ENCODE measurements at regions not wholly inside any gene's neighbourhood (a gene's known extent, or its start where the extent isn't known, plus 50 kb on each side); places are given as distances from the start of the nearest gene placed in this dataset.
A peak's percentile ranks its signal among the peaks of the same experiment; 100 is the strongest.

GRCh38 chr9:4366591-4367330 lies 66.9 kb upstream of the GLIS3 start (continued):
- TF ChIP-seq, protein P1, sequence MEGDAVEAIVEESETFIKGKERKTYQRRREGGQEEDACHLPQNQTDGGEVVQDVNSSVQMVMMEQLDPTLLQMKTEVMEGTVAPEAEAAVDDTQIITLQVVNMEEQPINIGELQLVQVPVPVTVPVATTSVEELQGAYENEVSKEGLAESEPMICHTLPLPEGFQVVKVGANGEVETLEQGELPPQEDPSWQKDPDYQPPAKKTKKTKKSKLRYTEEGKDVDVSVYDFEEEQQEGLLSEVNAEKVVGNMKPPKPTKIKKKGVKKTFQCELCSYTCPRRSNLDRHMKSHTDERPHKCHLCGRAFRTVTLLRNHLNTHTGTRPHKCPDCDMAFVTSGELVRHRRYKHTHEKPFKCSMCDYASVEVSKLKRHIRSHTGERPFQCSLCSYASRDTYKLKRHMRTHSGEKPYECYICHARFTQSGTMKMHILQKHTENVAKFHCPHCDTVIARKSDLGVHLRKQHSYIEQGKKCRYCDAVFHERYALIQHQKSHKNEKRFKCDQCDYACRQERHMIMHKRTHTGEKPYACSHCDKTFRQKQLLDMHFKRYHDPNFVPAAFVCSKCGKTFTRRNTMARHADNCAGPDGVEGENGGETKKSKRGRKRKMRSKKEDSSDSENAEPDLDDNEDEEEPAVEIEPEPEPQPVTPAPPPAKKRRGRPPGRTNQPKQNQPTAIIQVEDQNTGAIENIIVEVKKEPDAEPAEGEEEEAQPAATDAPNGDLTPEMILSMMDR (CRISPR knock-in tag; IDR thresholded peaks at IDR 0.05): peak; percentile 71
- TF ChIP-seq, protein P2, sequence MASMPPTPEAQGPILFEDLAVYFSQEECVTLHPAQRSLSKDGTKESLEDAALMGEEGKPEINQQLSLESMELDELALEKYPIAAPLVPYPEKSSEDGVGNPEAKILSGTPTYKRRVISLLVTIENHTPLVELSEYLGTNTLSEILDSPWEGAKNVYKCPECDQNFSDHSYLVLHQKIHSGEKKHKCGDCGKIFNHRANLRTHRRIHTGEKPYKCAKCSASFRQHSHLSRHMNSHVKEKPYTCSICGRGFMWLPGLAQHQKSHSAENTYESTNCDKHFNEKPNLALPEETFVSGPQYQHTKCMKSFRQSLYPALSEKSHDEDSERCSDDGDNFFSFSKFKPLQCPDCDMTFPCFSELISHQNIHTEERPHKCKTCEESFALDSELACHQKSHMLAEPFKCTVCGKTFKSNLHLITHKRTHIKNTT (CRISPR knock-in tag; IDR thresholded peaks at IDR 0.05): no peak
- TF ChIP-seq HOXA3 (CRISPR knock-in tag; IDR thresholded peaks at IDR 0.05): no peak
- TF ChIP-seq ZNF644 (CRISPR knock-in tag; IDR thresholded peaks at IDR 0.05; ENCODE audit: low read depth): peak; percentile 97
- peak; percentile 77 for TF ChIP-seq STAG1 (CRISPR knock-in tag; IDR thresholded peaks at IDR 0.05)
- peak; percentile 53; the same call in 1 of the 2 replicates for TF ChIP-seq EHMT2 (IDR thresholded peaks at IDR 0.05; ENCODE audit: borderline replicate concordance, low read depth, low read length)
- 0 out of 4 replicates have a peak, but pooled peaks of 1 of the 2 experiments have one; percentile 14 for TF ChIP-seq EP300 (IDR thresholded peaks at IDR 0.05; ENCODE audit: low read depth in 2 of 2, low read length in 2 of 2)
- TF ChIP-seq EP300 (CRISPR knock-in tag; IDR thresholded peaks at IDR 0.05; ENCODE audit: borderline replicate concordance): no peak

DNA sequence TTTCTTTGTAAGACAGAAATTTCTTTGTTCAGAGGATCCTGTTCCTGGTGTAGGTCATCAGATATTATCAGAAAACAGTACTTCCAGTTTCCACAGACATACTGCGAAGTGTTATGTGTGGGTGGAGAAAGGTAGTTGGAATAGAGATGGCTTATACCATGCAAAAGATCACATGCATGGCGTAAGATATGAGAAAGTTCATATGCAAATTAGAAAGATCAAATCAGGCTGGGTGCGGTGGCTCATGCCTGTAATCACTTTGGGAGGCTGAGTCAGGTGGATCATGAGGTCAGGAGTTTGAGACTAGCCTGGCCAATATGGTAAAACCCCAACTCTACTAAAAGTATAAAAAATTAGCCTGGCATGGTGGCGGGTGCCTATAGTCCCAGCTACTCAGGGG lies 65.2 kb upstream of the GLIS3 start:
- intact Hi-C loops (cut with micrococcal nuclease; ENCODE audit: unreplicated experiment) (loop anchor here (5.0 kb wide), 1 partner anchor 288 kb away; no protein-coding TSS in a partner anchor), in situ Hi-C loops (cut with HindIII; ENCODE audit: extremely low pct_ligation_motif_present, low pct_unique_long_range_greater_than_20kb) (no loop called here)
- Histone ChIP-seq H3K27me3 (ENCODE audit: control insufficient read depth in 1 of 2, insufficient read depth in 2 of 2, low read length in 2 of 2) (no peaks in the 10 kb centered on the region), H4K20me1 (ENCODE audit: insufficient read depth, low read length) (no peaks in the 10 kb centered on the region), H3K4me1 (ENCODE audit: insufficient read depth, low read length) (no peaks in the 10 kb centered on the region), H3K9me3 (ENCODE audit: low read length) (no peaks in the 10 kb centered on the region), H3K36me3 (replicated peaks in 1 of 2; ENCODE audit: control insufficient read depth in 1 of 2, insufficient read depth in 2 of 2, low read length in 2 of 2) (no peaks in the 10 kb centered on the region), H3K79me2 (ENCODE audit: insufficient read depth, low read length) (no peaks in the 10 kb centered on the region), H3K4me2 (ENCODE audit: low read depth, low read length) (no peak overlapping the region), H3K27ac (ENCODE audit: extremely low read length, insufficient read depth, low read length) (no peak overlapping the region), H3K4me3 (replicated peaks in 1 of 3; ENCODE audit: insufficient read depth in 1 of 3, low read depth in 2 of 3, low read length in 3 of 3) (no peak overlapping the region), H2AFZ (ENCODE audit: low read length) (no peak overlapping the region), H3K9ac (ENCODE audit: insufficient read depth, low read depth, low read length) (no peak overlapping the region)
- WGBS (ENCODE audit: low lambda C conversion rate): 46% methylated on average over 4 of the region's 4 CpGs
- POLR2A ChIA-PET: no interaction called here
- no peak for ATAC-seq
- CTCF ChIA-PET (ENCODE audit: low intra/inter-chr PET ratio, low total read pairs): no interaction called here
- no peak for FAIRE-seq
- no peak for DNase-seq (ENCODE audit: low spot score)
- no TSS peak for BruUV-seq (replicated peaks)
- TF ChIP-seq YEATS2 (CRISPR knock-in tag; IDR thresholded peaks at IDR 0.05; ENCODE audit: borderline replicate concordance) (no peak), ZNF615 (CRISPR knock-in tag; IDR thresholded peaks at IDR 0.05; ENCODE audit: borderline replicate concordance) (no peak), HMGXB3 (CRISPR knock-in tag; IDR thresholded peaks at IDR 0.05; ENCODE audit: borderline replicate concordance) (no peak), CREB1 (IDR thresholded peaks at IDR 0.05) (no peak), CREB1 (CRISPR knock-in tag; IDR thresholded peaks at IDR 0.05) (no peak), NCOA2 (CRISPR knock-in tag; IDR thresholded peaks at IDR 0.05) (no peak), KDM3A (CRISPR knock-in tag; IDR thresholded peaks at IDR 0.05; ENCODE audit: low read depth) (no peak), BRF2 (CRISPR knock-in tag; IDR thresholded peaks at IDR 0.05) (no peak)

All from HepG2 (cell line).